ENCODE measurements at regions not wholly inside any gene's neighbourhood (a gene's known extent, or its start where the extent isn't known, plus 50 kb on each side); places are given as distances from the start of the nearest gene placed in this dataset.

GRCh38 chr1:234535763-234536515 is 57.0 kb upstream of the TARBP1 start:
- Histone ChIP-seq H3K36me3 (ENCODE audit: control insufficient read depth, insufficient read depth, low read length) (no peaks in the 10 kb centered on the region), H3K4me3 (ENCODE audit: insufficient read depth, low read depth, low read length, poor library complexity, severe bottlenecking) (no peak overlapping the region), H3K27me3 (replicated peaks; ENCODE audit: control insufficient read depth, insufficient read depth, low read length, poor library complexity, severe bottlenecking) (no peaks in the 10 kb centered on the region), H3K9me3 (ENCODE audit: control insufficient read depth, low read length) (no peaks in the 10 kb centered on the region), H3K4me1 (ENCODE audit: control insufficient read depth, insufficient read depth, low read length, poor library complexity, severe bottlenecking) (no peaks in the 10 kb centered on the region), H3K27ac (ENCODE audit: insufficient read depth, low read length, poor library complexity, severe bottlenecking) (no peak overlapping the region)
- no peak for DNase-seq

GRCh38 chr1:234535218-234535617 is 56.2 kb upstream of the TARBP1 start:
- H3K27ac ChIP-seq (ENCODE audit: insufficient read depth, low read length, poor library complexity, severe bottlenecking), result no peak overlapping the region
- no peaks in the 10 kb centered on the region for H3K27me3 ChIP-seq (replicated peaks; ENCODE audit: control insufficient read depth, insufficient read depth, low read length, poor library complexity, severe bottlenecking)
- no peaks in the 10 kb centered on the region for H3K9me3 ChIP-seq (ENCODE audit: control insufficient read depth, low read length)
- no peaks in the 10 kb centered on the region for H3K36me3 ChIP-seq (ENCODE audit: control insufficient read depth, insufficient read depth, low read length)
- no peak overlapping the region for H3K4me3 ChIP-seq (ENCODE audit: insufficient read depth, low read depth, low read length, poor library complexity, severe bottlenecking)
- DNase-seq, result no peak
- no peaks in the 10 kb centered on the region for H3K4me1 ChIP-seq (ENCODE audit: control insufficient read depth, insufficient read depth, low read length, poor library complexity, severe bottlenecking)

- H3K4me1 ChIP-seq (ENCODE audit: control insufficient read depth, insufficient read depth, low read length, poor library complexity, severe bottlenecking), result no peaks in the 10 kb centered on the region
- no peak overlapping the region for H3K27ac ChIP-seq (ENCODE audit: insufficient read depth, low read length, poor library complexity, severe bottlenecking)
- no peaks in the 10 kb centered on the region for H3K36me3 ChIP-seq (ENCODE audit: control insufficient read depth, insufficient read depth, low read length)
- H3K4me3 ChIP-seq (ENCODE audit: insufficient read depth, low read depth, low read length, poor library complexity, severe bottlenecking), result no peak overlapping the region
- no peaks in the 10 kb centered on the region for H3K9me3 ChIP-seq (ENCODE audit: control insufficient read depth, low read length)
- no peaks in the 10 kb centered on the region for H3K27me3 ChIP-seq (replicated peaks; ENCODE audit: control insufficient read depth, insufficient read depth, low read length, poor library complexity, severe bottlenecking)
- no peak for DNase-seq
Measured at GRCh38 chr1:234533975-234534876, 55.2 kb upstream of the TARBP1 start.

- Histone ChIP-seq H3K27me3 (replicated peaks; ENCODE audit: control insufficient read depth, insufficient read depth, low read length, poor library complexity, severe bottlenecking) (no peaks in the 10 kb centered on the region), H3K4me3 (ENCODE audit: insufficient read depth, low read depth, low read length, poor library complexity, severe bottlenecking) (no peak overlapping the region), H3K27ac (ENCODE audit: insufficient read depth, low read length, poor library complexity, severe bottlenecking) (no peak overlapping the region), H3K9me3 (ENCODE audit: control insufficient read depth, low read length) (no peaks in the 10 kb centered on the region), H3K4me1 (ENCODE audit: control insufficient read depth, insufficient read depth, low read length, poor library complexity, severe bottlenecking) (no peaks in the 10 kb centered on the region), H3K36me3 (ENCODE audit: control insufficient read depth, insufficient read depth, low read length) (no peaks in the 10 kb centered on the region)
- no peak for DNase-seq
Measured at GRCh38 chr1:234533034-234533891, 54.3 kb upstream of the TARBP1 start.

- H3K4me1 ChIP-seq (ENCODE audit: control insufficient read depth, insufficient read depth, low read length, poor library complexity, severe bottlenecking), result no peaks in the 10 kb centered on the region
- no peak overlapping the region for H3K27ac ChIP-seq (ENCODE audit: insufficient read depth, low read length, poor library complexity, severe bottlenecking)
Measured at GRCh38 chr1:234532503-234532922, 53.5 kb upstream of the TARBP1 start.

GRCh38 chr1:234531151-234531635 is 52.2 kb upstream of the TARBP1 start:
- Histone ChIP-seq H3K27ac (ENCODE audit: insufficient read depth, low read length, poor library complexity, severe bottlenecking) (no peak overlapping the region), H3K27me3 (replicated peaks; ENCODE audit: control insufficient read depth, insufficient read depth, low read length, poor library complexity, severe bottlenecking) (no peaks in the 10 kb centered on the region), H3K36me3 (ENCODE audit: control insufficient read depth, insufficient read depth, low read length) (no peaks in the 10 kb centered on the region), H3K9me3 (ENCODE audit: control insufficient read depth, low read length) (no peaks in the 10 kb centered on the region), H3K4me3 (ENCODE audit: insufficient read depth, low read depth, low read length, poor library complexity, severe bottlenecking) (no peak overlapping the region), H3K4me1 (ENCODE audit: control insufficient read depth, insufficient read depth, low read length, poor library complexity, severe bottlenecking) (no peaks in the 10 kb centered on the region)
- DNase-seq, result no peak

More at GRCh38 chr1:234532503-234532922, 53.5 kb upstream of the TARBP1 start:
- Histone ChIP-seq H3K9me3 (ENCODE audit: control insufficient read depth, low read length) (no peaks in the 10 kb centered on the region), H3K36me3 (ENCODE audit: control insufficient read depth, insufficient read depth, low read length) (no peaks in the 10 kb centered on the region), H3K4me3 (ENCODE audit: insufficient read depth, low read depth, low read length, poor library complexity, severe bottlenecking) (no peak overlapping the region), H3K27me3 (replicated peaks; ENCODE audit: control insufficient read depth, insufficient read depth, low read length, poor library complexity, severe bottlenecking) (no peaks in the 10 kb centered on the region)
- no peak for DNase-seq

- H3K4me1 ChIP-seq (ENCODE audit: control insufficient read depth, insufficient read depth, low read length, poor library complexity, severe bottlenecking), result no peaks in the 10 kb centered on the region
- DNase-seq, result no peak
- H3K9me3 ChIP-seq (ENCODE audit: control insufficient read depth, low read length), result no peaks in the 10 kb centered on the region
- H3K27ac ChIP-seq (ENCODE audit: insufficient read depth, low read length, poor library complexity, severe bottlenecking), result no peak overlapping the region
- H3K4me3 ChIP-seq (ENCODE audit: insufficient read depth, low read depth, low read length, poor library complexity, severe bottlenecking), result no peak overlapping the region
- no peaks in the 10 kb centered on the region for H3K27me3 ChIP-seq (replicated peaks; ENCODE audit: control insufficient read depth, insufficient read depth, low read length, poor library complexity, severe bottlenecking)
- no peaks in the 10 kb centered on the region for H3K36me3 ChIP-seq (ENCODE audit: control insufficient read depth, insufficient read depth, low read length)
Measured at GRCh38 chr1:234530672-234531071, 51.7 kb upstream of the TARBP1 start.

GRCh38 chr1:234529950-234530237 is 50.9 kb upstream of the TARBP1 start:
- Histone ChIP-seq H3K4me1 (ENCODE audit: control insufficient read depth, insufficient read depth, low read length, poor library complexity, severe bottlenecking) (no peaks in the 10 kb centered on the region), H3K36me3 (ENCODE audit: control insufficient read depth, insufficient read depth, low read length) (no peaks in the 10 kb centered on the region), H3K27me3 (replicated peaks; ENCODE audit: control insufficient read depth, insufficient read depth, low read length, poor library complexity, severe bottlenecking) (no peaks in the 10 kb centered on the region), H3K9me3 (ENCODE audit: control insufficient read depth, low read length) (no peaks in the 10 kb centered on the region), H3K4me3 (ENCODE audit: insufficient read depth, low read depth, low read length, poor library complexity, severe bottlenecking) (no peak overlapping the region), H3K27ac (ENCODE audit: insufficient read depth, low read length, poor library complexity, severe bottlenecking) (no peak overlapping the region)
- DNase-seq, result no peak

GRCh38 chr1:234529095-234529949 is 50.3 kb upstream of the TARBP1 start:
- Histone ChIP-seq H3K36me3 (ENCODE audit: control insufficient read depth, insufficient read depth, low read length) (no peaks in the 10 kb centered on the region), H3K4me1 (ENCODE audit: control insufficient read depth, insufficient read depth, low read length, poor library complexity, severe bottlenecking) (no peaks in the 10 kb centered on the region), H3K4me3 (ENCODE audit: insufficient read depth, low read depth, low read length, poor library complexity, severe bottlenecking) (no peak overlapping the region), H3K27me3 (replicated peaks; ENCODE audit: control insufficient read depth, insufficient read depth, low read length, poor library complexity, severe bottlenecking) (no peaks in the 10 kb centered on the region), H3K27ac (ENCODE audit: insufficient read depth, low read length, poor library complexity, severe bottlenecking) (no peak overlapping the region), H3K9me3 (ENCODE audit: control insufficient read depth, low read length) (no peaks in the 10 kb centered on the region)
- DNase-seq, result no peak
